Large intestine (tissue), 3 donors: ENCODE measurements at regions not wholly inside any gene's neighbourhood (a gene's known extent, or its start where the extent isn't known, plus 50 kb on each side); places are given as distances from the start of the nearest gene placed in this dataset.

Experiments used
- DNase-seq, 2 donors: peaks; one replicate each; pipeline versions ENCODE4 v3.0.0 to v3.0.0-alpha.2; 2013
- H3K27ac ChIP-seq: one replicate; pipeline ENCODE4 v1.5.1; 2013; ENCODE audit warnings: low read length
- H3K27me3 ChIP-seq: 2 replicates; pipeline ENCODE4 v1.6.1; 2013; ENCODE audit warnings: low read length; ENCODE audit not compliant: control insufficient read depth, insufficient read depth
- H3K36me3 ChIP-seq: 2 replicates; pipeline ENCODE4 v1.6.1; 2013; ENCODE audit warnings: low read length; ENCODE audit not compliant: control insufficient read depth, insufficient read depth
- H3K4me1 ChIP-seq: one replicate; pipeline ENCODE4 v1.6.1; 2013; ENCODE audit warnings: low read length; ENCODE audit not compliant: control insufficient read depth, insufficient read depth
- H3K4me3 ChIP-seq: one replicate; pipeline ENCODE4 v1.5.1; 2013; ENCODE audit warnings: low read length
- H3K9me3 ChIP-seq: one replicate; pipeline ENCODE4 v1.6.1; 2013; ENCODE audit warnings: mild to moderate bottlenecking, low read depth, low read length, moderate library complexity; ENCODE audit not compliant: control insufficient read depth
- WGBS: methylation state at CpG from one replicate; pipeline ENCODE4 v1.1.5; 2013; ENCODE audit warnings: low lambda C conversion rate; ENCODE audit not compliant: insufficient coverage; 5-methylcytosine and 5-hydroxymethylcytosine counted together

GRCh38 chr10:57986422-57986821 is 281.3 kb downstream of the IPMK start:
- Histone ChIP-seq H3K9me3 (no peaks in the 10 kb centered on the region), H3K27me3 (no peaks in the 10 kb centered on the region), H3K4me1 (no peaks in the 10 kb centered on the region), H3K27ac (no peak overlapping the region), H3K4me3 (no peak overlapping the region), H3K36me3 (no peaks in the 10 kb centered on the region)
- no peak for DNase-seq
- WGBS: no CpG with 5 or more reads among the region's 1 CpG

- H3K27ac ChIP-seq: no peak overlapping the region
- 80% methylated on average over 1 of the region's 3 CpGs for WGBS
Observed at GRCh38 chr10:57983281-57983791, 284.4 kb downstream of the IPMK start.

GRCh38 chr10:57982091-57982490 is 285.6 kb downstream of the IPMK start:
- Histone ChIP-seq H3K27me3 (no peaks in the 10 kb centered on the region), H3K4me1 (no peaks in the 10 kb centered on the region), H3K9me3 (no peaks in the 10 kb centered on the region), H3K27ac (no peak overlapping the region), H3K4me3 (no peak overlapping the region), H3K36me3 (no peaks in the 10 kb centered on the region)
- DNase-seq: no peak
- 83% methylated on average over 1 of the region's 3 CpGs for WGBS

More at GRCh38 chr10:57983281-57983791, 284.4 kb downstream of the IPMK start:
- H3K36me3 ChIP-seq: no peaks in the 10 kb centered on the region
- H3K4me1 ChIP-seq: no peaks in the 10 kb centered on the region
- no peaks in the 10 kb centered on the region for H3K27me3 ChIP-seq
- no peaks in the 10 kb centered on the region for H3K9me3 ChIP-seq
- no peak overlapping the region for H3K4me3 ChIP-seq
- DNase-seq: no peak

GRCh38 chr10:57979956-57980355 is 287.7 kb downstream of the IPMK start:
- H3K36me3 ChIP-seq: no peaks in the 10 kb centered on the region
- no peaks in the 10 kb centered on the region for H3K27me3 ChIP-seq
- H3K4me1 ChIP-seq: no peaks in the 10 kb centered on the region
- H3K4me3 ChIP-seq: no peak overlapping the region
- no peak for DNase-seq
- no peak overlapping the region for H3K27ac ChIP-seq
- no peaks in the 10 kb centered on the region for H3K9me3 ChIP-seq
- WGBS: 83% methylated on average over 1 of the region's 2 CpGs

GRCh38 chr10:57979491-57979890 is 288.2 kb downstream of the IPMK start:
- Histone ChIP-seq H3K9me3 (no peaks in the 10 kb centered on the region), H3K27ac (no peak overlapping the region), H3K27me3 (no peaks in the 10 kb centered on the region), H3K36me3 (no peaks in the 10 kb centered on the region), H3K4me3 (no peak overlapping the region), H3K4me1 (no peaks in the 10 kb centered on the region)
- DNase-seq: no peak
- WGBS: 88% methylated on average over 4 of the region's 4 CpGs

GRCh38 chr10:57977262-57977661 is 290.4 kb downstream of the IPMK start:
- Histone ChIP-seq H3K9me3 (no peaks in the 10 kb centered on the region), H3K36me3 (no peaks in the 10 kb centered on the region), H3K4me1 (no peaks in the 10 kb centered on the region), H3K27me3 (no peaks in the 10 kb centered on the region), H3K27ac (no peak overlapping the region), H3K4me3 (no peak overlapping the region)
- no CpG with 5 or more reads among the region's 1 CpG for WGBS
- no peak for DNase-seq

GRCh38 chr10:57973451-57973850 is 294.2 kb downstream of the IPMK start:
- Histone ChIP-seq H3K27ac (no peak overlapping the region), H3K4me3 (no peak overlapping the region), H3K9me3 (no peaks in the 10 kb centered on the region), H3K27me3 (no peaks in the 10 kb centered on the region), H3K4me1 (no peaks in the 10 kb centered on the region), H3K36me3 (no peaks in the 10 kb centered on the region)
- no peak for DNase-seq
- WGBS: 14% methylated on average over 1 of the region's 1 CpG

- no peak overlapping the region for H3K4me3 ChIP-seq
- H3K36me3 ChIP-seq: no peaks in the 10 kb centered on the region
- no peaks in the 10 kb centered on the region for H3K9me3 ChIP-seq
- WGBS: 100% methylated on average over 1 of the region's 2 CpGs
- no peak overlapping the region for H3K27ac ChIP-seq
- H3K27me3 ChIP-seq: no peaks in the 10 kb centered on the region
- no peaks in the 10 kb centered on the region for H3K4me1 ChIP-seq
- DNase-seq: no peak
Observed at GRCh38 chr10:57972783-57973182, 294.9 kb downstream of the IPMK start.

- no peaks in the 10 kb centered on the region for H3K27me3 ChIP-seq
- H3K27ac ChIP-seq: no peak overlapping the region
- no CpG with 5 or more reads among the region's 11 CpGs for WGBS
- DNase-seq: no peak
- no peak overlapping the region for H3K4me3 ChIP-seq
- H3K9me3 ChIP-seq: no peaks in the 10 kb centered on the region
- no peaks in the 10 kb centered on the region for H3K4me1 ChIP-seq
- H3K36me3 ChIP-seq: no peaks in the 10 kb centered on the region
Observed at GRCh38 chr10:57968328-57969016, 299.2 kb downstream of the IPMK start.

- WGBS: no CpG with 5 or more reads among the region's 3 CpGs
- DNase-seq: no peak
- no peak overlapping the region for H3K27ac ChIP-seq
- H3K9me3 ChIP-seq: no peaks in the 10 kb centered on the region
- no peak overlapping the region for H3K4me3 ChIP-seq
- H3K4me1 ChIP-seq: no peaks in the 10 kb centered on the region
- H3K27me3 ChIP-seq: no peaks in the 10 kb centered on the region
- no peaks in the 10 kb centered on the region for H3K36me3 ChIP-seq
Observed at GRCh38 chr10:57964351-57964750, 303.3 kb downstream of the IPMK start.

GRCh38 chr10:57963546-57963945 is 304.1 kb downstream of the IPMK start:
- H3K9me3 ChIP-seq: no peaks in the 10 kb centered on the region
- no peaks in the 10 kb centered on the region for H3K36me3 ChIP-seq
- H3K27ac ChIP-seq: no peak overlapping the region
- H3K27me3 ChIP-seq: no peaks in the 10 kb centered on the region
- no peak for DNase-seq
- no peaks in the 10 kb centered on the region for H3K4me1 ChIP-seq
- WGBS: 80% methylated on average over 1 of the region's 2 CpGs
- H3K4me3 ChIP-seq: no peak overlapping the region
